ENCODE measurements at regions not wholly inside any gene's neighbourhood (a gene's known extent, or its start where the extent isn't known, plus 50 kb on each side); places are given as distances from the start of the nearest gene placed in this dataset.

- TF ChIP-seq CTCF (IDR thresholded peaks at IDR 0.05) (no peak), POLR2A (IDR thresholded peaks at IDR 0.05) (no peak)
Measured at GRCh38 chr4:62243895-62244294, 1043.8 kb downstream of the ADGRL3 start.

All from testis (tissue), 2 donors.